Lower leg skin (tissue), 3 donors: ENCODE measurements at regions not wholly inside any gene's neighbourhood (a gene's known extent, or its start where the extent isn't known, plus 50 kb on each side); places are given as distances from the start of the nearest gene placed in this dataset.

Experiments used
- CTCF ChIP-seq, 3 donors: fragments of 450-650 bp; IDR thresholded peaks; one replicate each; pipeline ENCODE4 v1.5.1; 2016; ENCODE audit warnings: antibody characterized with exemption in 3 of 3, mild to moderate bottlenecking in 3 of 3, moderate library complexity in 2 of 3
- POLR2A ChIP-seq, 2 donors: fragments of 450-650 bp; IDR thresholded peaks; one replicate each; pipeline ENCODE4 v1.6.1; 2016 to 2017; ENCODE audit warnings: antibody characterized with exemption in 2 of 2, mild to moderate bottlenecking in 1 of 2, moderate library complexity in 1 of 2

DNA sequence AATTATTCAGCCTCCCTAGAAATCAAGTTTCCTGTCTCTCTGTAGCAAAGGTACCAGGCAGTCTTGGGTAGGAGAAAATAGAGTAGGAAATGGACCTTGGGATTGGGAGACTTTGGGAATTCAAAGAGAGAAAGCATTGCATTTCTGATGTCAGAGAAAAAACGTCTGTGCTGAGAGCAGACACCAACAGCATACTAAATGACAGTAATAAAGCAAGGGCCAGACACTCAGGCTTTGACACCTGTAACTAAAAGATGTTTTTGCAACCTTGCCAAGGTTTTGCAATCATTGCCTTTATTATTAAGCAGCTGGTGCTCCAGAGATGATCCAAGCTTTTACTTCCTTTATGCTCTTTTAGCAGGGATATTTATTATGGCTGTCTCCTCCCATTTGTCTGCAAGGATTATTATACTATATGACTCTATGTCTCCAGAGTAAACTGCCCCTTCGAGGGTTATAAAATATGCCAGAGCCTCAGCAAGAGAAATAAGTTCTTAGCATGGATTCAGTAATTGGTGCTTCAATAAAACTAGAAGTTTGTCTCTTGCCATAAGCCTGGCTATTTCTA lies 85.2 kb upstream of the GRAMD1B start:
- TF ChIP-seq CTCF (IDR thresholded peaks at IDR 0.05) (no peak), POLR2A (IDR thresholded peaks at IDR 0.05) (no peak)
